ENCODE measurements at regions not wholly inside any gene's neighbourhood (a gene's known extent, or its start where the extent isn't known, plus 50 kb on each side); places are given as distances from the start of the nearest gene placed in this dataset.

GRCh38 chr13:79722885-79723445, 242.0 kb downstream of the NDFIP2 start:
- TF ChIP-seq POLR2A (IDR thresholded peaks at IDR 0.05) = no peak
- TF ChIP-seq, protein P1, sequence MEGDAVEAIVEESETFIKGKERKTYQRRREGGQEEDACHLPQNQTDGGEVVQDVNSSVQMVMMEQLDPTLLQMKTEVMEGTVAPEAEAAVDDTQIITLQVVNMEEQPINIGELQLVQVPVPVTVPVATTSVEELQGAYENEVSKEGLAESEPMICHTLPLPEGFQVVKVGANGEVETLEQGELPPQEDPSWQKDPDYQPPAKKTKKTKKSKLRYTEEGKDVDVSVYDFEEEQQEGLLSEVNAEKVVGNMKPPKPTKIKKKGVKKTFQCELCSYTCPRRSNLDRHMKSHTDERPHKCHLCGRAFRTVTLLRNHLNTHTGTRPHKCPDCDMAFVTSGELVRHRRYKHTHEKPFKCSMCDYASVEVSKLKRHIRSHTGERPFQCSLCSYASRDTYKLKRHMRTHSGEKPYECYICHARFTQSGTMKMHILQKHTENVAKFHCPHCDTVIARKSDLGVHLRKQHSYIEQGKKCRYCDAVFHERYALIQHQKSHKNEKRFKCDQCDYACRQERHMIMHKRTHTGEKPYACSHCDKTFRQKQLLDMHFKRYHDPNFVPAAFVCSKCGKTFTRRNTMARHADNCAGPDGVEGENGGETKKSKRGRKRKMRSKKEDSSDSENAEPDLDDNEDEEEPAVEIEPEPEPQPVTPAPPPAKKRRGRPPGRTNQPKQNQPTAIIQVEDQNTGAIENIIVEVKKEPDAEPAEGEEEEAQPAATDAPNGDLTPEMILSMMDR (IDR thresholded peaks at IDR 0.05) = no peak

Data from breast epithelium (tissue), 3 donors.